OCI-LY3 (cell line): ENCODE measurements at regions not wholly inside any gene's neighbourhood (a gene's known extent, or its start where the extent isn't known, plus 50 kb on each side); places are given as distances from the start of the nearest gene placed in this dataset.
"Not testable (repeated sequence)": the region's sequence is repeated elsewhere in the genome, so short reads cannot be mapped to it uniquely, and the experiment has no call there.

ENCODE experiments used
- H2AFZ ChIP-seq: fragments of 200-600, 300-600 bp; shearing (Covaris generic); 2 replicates; pipeline ENCODE4 v1.6.0; 2014; ENCODE audit warnings: antibody characterized with exemption, low read depth, low read length
- H3K27ac ChIP-seq: fragments of 200-600, 300-600 bp; sonication (generic); 2 replicates; pipeline ENCODE4 v1.5.1; 2014; ENCODE audit warnings: mild to moderate bottlenecking, low read length, moderate library complexity, mixed read lengths
- H3K27me3 ChIP-seq: fragments of 200-600, 300-600 bp; sonication (generic); 2 replicates; pipeline ENCODE4 v1.6.1; 2014; ENCODE audit warnings: low read depth, low read length, mixed read lengths
- H3K36me3 ChIP-seq: fragments of 200-600, 300-600 bp; sonication (generic); replicated peaks from 2 replicates; pipeline ENCODE3; 2014; ENCODE audit warnings: low read depth, low read length, mixed read lengths
- H3K4me1 ChIP-seq: fragments of 300-600, 200-600 bp; sonication (generic); 2 replicates; pipeline ENCODE4 v1.6.1; 2014; ENCODE audit warnings: low read length, mixed read lengths
- H3K4me2 ChIP-seq: fragments of 200-600, 300-600 bp; sonication (generic); 2 replicates; pipeline ENCODE4 v1.6.1; 2014; ENCODE audit warnings: low read length, mixed read lengths
- H3K4me3 ChIP-seq: fragments of 300-600, 200-600 bp; sonication (generic); 2 replicates; pipeline ENCODE4 v1.5.1; 2014; ENCODE audit warnings: antibody characterized with exemption, mild to moderate bottlenecking, low read length, moderate library complexity
- H3K79me2 ChIP-seq: fragments of 300-600, 200-600 bp; shearing (Covaris generic); 2 replicates; pipeline ENCODE4 v1.6.1; 2014; ENCODE audit warnings: mild to moderate bottlenecking, low read length, mixed read lengths
- H3K9ac ChIP-seq: fragments of 300-600, 200-600 bp; shearing (Covaris generic); 2 replicates; pipeline ENCODE4 v1.6.0; 2014; ENCODE audit warnings: mild to moderate bottlenecking, low read length, moderate library complexity
- H3K9me3 ChIP-seq: fragments of 200-600, 300-600 bp; shearing (Covaris generic); 2 replicates; pipeline ENCODE4 v1.6.1; 2014; ENCODE audit warnings: low read length, mixed read lengths; ENCODE audit not compliant: insufficient read depth
- H4K20me1 ChIP-seq: fragments of 200-600, 300-600 bp; sonication (generic); 2 replicates; pipeline ENCODE4 v1.6.1; 2016; ENCODE audit warnings: low read length, mixed read lengths; ENCODE audit not compliant: insufficient read depth
- CTCF ChIP-seq: fragments of 200-600, 300-600 bp; sonication (generic); IDR thresholded peaks from 2 replicates; pipeline ENCODE4 v1.5.1; 2014; ENCODE audit warnings: antibody characterized with exemption, low read length, low read depth
- EZH2phosphoT487 ChIP-seq: fragments of 200-600 bp; shearing (Covaris generic); IDR thresholded peaks from 2 replicates; pipeline ENCODE4 v1.6.1; 2018; ENCODE audit warnings: antibody characterized with exemption, mixed run types, low read depth

GRCh38 chr3:177335728-177336127 lies 138.4 kb upstream of the TBL1XR1 start:
- H4K20me1 ChIP-seq = no peaks in the 10 kb centered on the region
- no peaks in the 10 kb centered on the region for H3K9me3 ChIP-seq
- H3K79me2 ChIP-seq = no peaks in the 10 kb centered on the region
- H3K4me3 ChIP-seq = no peak overlapping the region
- H3K9ac ChIP-seq = peak overlapping the region; percentile 79; the same call in 1 of the 2 replicates
- TF ChIP-seq EZH2phosphoT487 (no peak), CTCF (no peak)
- 0 out of 2 replicates have a peak overlapping the region, but pooled peaks have one; percentile 59 for H2AFZ ChIP-seq
- no peaks in the 10 kb centered on the region for H3K36me3 ChIP-seq
- H3K27ac ChIP-seq = peak overlapping the region; percentile 97
- peak overlapping the region; percentile 15; the same call in 1 of the 2 replicates for H3K4me2 ChIP-seq
- peaks cover 82% of the 10 kb centered on the region for H3K4me1 ChIP-seq
- no peaks in the 10 kb centered on the region for H3K27me3 ChIP-seq

- Histone ChIP-seq H3K9me3 (no peaks in the 10 kb centered on the region), H3K27me3 (no peaks in the 10 kb centered on the region), H3K9ac (peak overlapping the region; percentile 79), H3K36me3 (no peaks in the 10 kb centered on the region), H4K20me1 (no peaks in the 10 kb centered on the region), H3K4me1 (peaks cover 94% of the 10 kb centered on the region), H3K4me3 (peak overlapping the region; percentile 3), H3K27ac (peak overlapping the region; percentile 97), H2AFZ (peak overlapping the region; percentile 24; the same call in 1 of the 2 replicates), H3K4me2 (peak overlapping the region; percentile 48), H3K79me2 (0 out of 2 replicates have a peak, but pooled peaks cover 3% of the 10 kb centered on the region)
- no peak for TF ChIP-seq EZH2phosphoT487
- TF ChIP-seq CTCF = no peak
These were observed 139.7 kb upstream of the TBL1XR1 start for GRCh38 chr3:177336873-177337450.

- Histone ChIP-seq H3K4me2 (peak overlapping the region; percentile 69), H3K9me3 (no peaks in the 10 kb centered on the region), H3K4me3 (peak overlapping the region; percentile 3), H3K36me3 (no peaks in the 10 kb centered on the region), H2AFZ (no peak overlapping the region), H3K4me1 (peaks cover 95% of the 10 kb centered on the region), H3K9ac (peak overlapping the region; percentile 79), H4K20me1 (no peaks in the 10 kb centered on the region), H3K27ac (peak overlapping the region; percentile 97), H3K27me3 (no peaks in the 10 kb centered on the region), H3K79me2 (0 out of 2 replicates have a peak, but pooled peaks cover 3% of the 10 kb centered on the region)
- no peak for TF ChIP-seq CTCF
These were observed 140.5 kb upstream of the TBL1XR1 start for GRCh38 chr3:177337541-177338331.

- H3K9me3 ChIP-seq = no peaks in the 10 kb centered on the region
- H4K20me1 ChIP-seq = no peaks in the 10 kb centered on the region
- H3K9ac ChIP-seq = peak overlapping the region; percentile 78
- no peaks in the 10 kb centered on the region for H3K27me3 ChIP-seq
- H2AFZ ChIP-seq = no peak overlapping the region
- no peaks in the 10 kb centered on the region for H3K36me3 ChIP-seq
- 0 out of 2 replicates have a peak, but pooled peaks cover 3% of the 10 kb centered on the region for H3K79me2 ChIP-seq
- peaks cover 95% of the 10 kb centered on the region for H3K4me1 ChIP-seq
- H3K4me2 ChIP-seq = peak overlapping the region; percentile 69
- peak overlapping the region; percentile 97 for H3K27ac ChIP-seq
- TF ChIP-seq EZH2phosphoT487 (no peak), CTCF (no peak)
- H3K4me3 ChIP-seq = peak overlapping the region; percentile 8; the same call in 1 of the 2 replicates
These were observed 141.5 kb upstream of the TBL1XR1 start for GRCh38 chr3:177338697-177339219.

- not testable (repeated sequence) for H3K79me2 ChIP-seq, H2AFZ ChIP-seq, H3K9me3 ChIP-seq, H4K20me1 ChIP-seq, H3K27me3 ChIP-seq, H3K36me3 ChIP-seq
- Histone ChIP-seq H3K4me1 (peaks cover 95% of the 10 kb centered on the region), H3K9ac (peak overlapping the region; percentile 78), H3K4me3 (peak overlapping the region; percentile 8; the same call in 1 of the 2 replicates), H3K27ac (peak overlapping the region; percentile 97), H3K4me2 (peak overlapping the region; percentile 69)
These were observed 142.0 kb upstream of the TBL1XR1 start for GRCh38 chr3:177339220-177339703.
